GM12878 (cell line): ENCODE measurements at regions not wholly inside any gene's neighbourhood (a gene's known extent, or its start where the extent isn't known, plus 50 kb on each side); places are given as distances from the start of the nearest gene placed in this dataset.

Source experiments
- ATAC-seq: fragments of 200-7000 bp; cut with Tn5 transposase; 3 replicates; pipeline ENCODE4 v1.9.1; 2020; ENCODE audit warnings: mild to moderate bottlenecking, moderate library complexity
- BruUV-seq: library from RNA; stranded (reverse); fragments of 400-500 nt; replicated peaks from 2 replicates; lab custom pipeline; 2021; lab: Mats Ljungman, UMichigan
- CTCF ChIA-PET: fragments of 300-600 bp; sonication (Branson Sonifier 250); formaldehyde crosslinking; extraction: SDS; loops from one replicate; lab custom pipeline; 2021; ENCODE audit warnings: inconsistent platforms; lab: Yijun Ruan, JAX
- POLR2A ChIA-PET: fragments of 350-600 bp; formaldehyde crosslinking; extraction: SDS; loops from one replicate; lab custom pipeline; 2021; ENCODE audit warnings: inconsistent platforms; lab: Charles Lee
- RAD21 ChIA-PET: fragments of 300-600 bp; sonication (Branson Sonifier 250); formaldehyde crosslinking; loops from one replicate; lab custom pipeline; 2023; ENCODE audit warnings: antibody characterized with exemption; ENCODE audit not compliant: unreplicated experiment; lab: Charles Lee
- SMC1A ChIA-PET: fragments of 300-600 bp; sonication (Branson Sonifier 250); formaldehyde crosslinking; loops from one replicate; lab custom pipeline; 2023; ENCODE audit not compliant: unreplicated experiment, uncharacterized antibody; lab: Charles Lee
- DNase-seq: peaks from one replicate; pipeline ENCODE4 v3.0.0-alpha.2; 2011; ENCODE audit warnings: low read depth, low spot score
- FAIRE-seq: peaks from 3 replicates; lab custom pipeline; 2011; peaks lifted over from hg19 to GRCh38; lab: Jason Lieb, UNC
- H2AFZ ChIP-seq: 2 replicates; pipeline ENCODE4 v1.6.0; 2011; ENCODE audit warnings: low read depth, low read length, control low read depth; ENCODE audit not compliant: control insufficient read depth
- H3K27ac ChIP-seq: 2 replicates; pipeline ENCODE4 v1.5.1; 2011; ENCODE audit warnings: control low read depth; ENCODE audit not compliant: control insufficient read depth, insufficient read depth
- H3K27me3 ChIP-seq, 2 experiments: replicated peaks in 1 of 2; 2 replicates each; pipeline versions ENCODE4 v1.6.0 to v1.6.1; 2011; ENCODE audit warnings: low read length in 1 of 2; ENCODE audit not compliant: control insufficient read depth in 2 of 2, insufficient read depth in 2 of 2
- H3K36me3 ChIP-seq, 2 experiments: 2 replicates each; pipeline ENCODE4 v1.5.1; 2011; ENCODE audit warnings: low read length in 1 of 2; ENCODE audit not compliant: control insufficient read depth in 2 of 2, insufficient read depth in 2 of 2
- H3K4me1 ChIP-seq: 2 replicates; pipeline ENCODE4 v1.6.1; 2011; ENCODE audit warnings: mild to moderate bottlenecking, low read length, moderate library complexity, mixed read lengths; ENCODE audit not compliant: control insufficient read depth, insufficient read depth
- H3K4me2 ChIP-seq: 2 replicates; pipeline ENCODE4 v1.6.0; 2011; ENCODE audit warnings: control low read depth; ENCODE audit not compliant: control insufficient read depth, insufficient read depth
- H3K4me3 ChIP-seq: fragments of 200-600 bp; sonication (generic); 2 replicates; pipeline ENCODE4 v1.5.1; 2016
- H3K79me2 ChIP-seq: 2 replicates; pipeline ENCODE4 v1.6.0; 2011; ENCODE audit warnings: low read length; ENCODE audit not compliant: control insufficient read depth, insufficient read depth
- H3K9ac ChIP-seq: 2 replicates; pipeline ENCODE4 v1.8.0; 2011; ENCODE audit warnings: low read length, control low read depth, mixed read lengths; ENCODE audit not compliant: control insufficient read depth, insufficient read depth
- H3K9me3 ChIP-seq: replicated peaks from 3 replicates; pipeline ENCODE4 v1.5.1; 2011; ENCODE audit warnings: mild to moderate bottlenecking, low read length; ENCODE audit not compliant: control insufficient read depth, insufficient read depth
- H4K20me1 ChIP-seq: 2 replicates; pipeline ENCODE4 v1.6.0; 2011; ENCODE audit not compliant: control insufficient read depth, insufficient read depth
- BACH1 ChIP-seq: fragments of 450-650 bp; IDR thresholded peaks from 2 replicates; pipeline ENCODE4 v1.6.1; 2017; ENCODE audit warnings: mild to moderate bottlenecking, borderline replicate concordance
- CEBPB ChIP-seq, 2 experiments: fragments of 150-350 bp in 1 of 2; IDR thresholded peaks; 2 replicates each; pipeline ENCODE4 v1.6.1; 2012 to 2014; ENCODE audit warnings: low read depth in 2 of 2, low read length in 2 of 2, borderline replicate concordance in 1 of 2, inconsistent platforms in 1 of 2
- EZH2 ChIP-seq: IDR thresholded peaks from 2 replicates; pipeline ENCODE4 v1.6.1; 2012; ENCODE audit warnings: low read depth, mild to moderate bottlenecking, control low read depth, inconsistent platforms, low read length, borderline replicate concordance; ENCODE audit not compliant: control insufficient read depth
- GABPA ChIP-seq: IDR thresholded peaks from 2 replicates; pipeline ENCODE4 v1.6.1; 2014; ENCODE audit warnings: antibody characterized with exemption, low read depth, mild to moderate bottlenecking, inconsistent platforms
- HSF1 ChIP-seq: fragments of 150-350 bp; IDR thresholded peaks from 2 replicates; pipeline ENCODE4 v1.6.1; 2014; ENCODE audit warnings: mild to moderate bottlenecking, low read depth, low read length
- MEF2B ChIP-seq: fragments of 450-650 bp; IDR thresholded peaks from 2 replicates; pipeline ENCODE4 v1.6.1; 2018; ENCODE audit warnings: mild to moderate bottlenecking, moderate library complexity; ENCODE audit not compliant: partially characterized antibody, poor library complexity, severe bottlenecking
- MLLT1 ChIP-seq: fragments of 450-650 bp; IDR thresholded peaks from 2 replicates; pipeline ENCODE4 v1.6.1; 2016; ENCODE audit warnings: mild to moderate bottlenecking
- PBX3 ChIP-seq: IDR thresholded peaks from 2 replicates; pipeline ENCODE4 v1.6.1; 2011; ENCODE audit warnings: mild to moderate bottlenecking, low read depth, low read length, moderate library complexity; ENCODE audit not compliant: insufficient replicate concordance
- RB1 ChIP-seq: fragments of 450-650 bp; formaldehyde crosslinking; IDR thresholded peaks from 2 replicates; pipeline ENCODE4 v1.6.1; 2017; ENCODE audit warnings: mild to moderate bottlenecking, borderline replicate concordance
- RBBP5 ChIP-seq: fragments of 200-600 bp; sonication (generic); conservative IDR thresholded peaks from 2 replicates; pipeline ENCODE4 v1.6.1; 2016
- SUZ12 ChIP-seq: fragments of 200-600 bp; sonication (generic); IDR thresholded peaks from one replicate; pipeline ENCODE4 v1.6.1; 2018; ENCODE audit warnings: antibody characterized with exemption, mild to moderate bottlenecking; ENCODE audit not compliant: unreplicated experiment
- TCF12 ChIP-seq: IDR thresholded peaks from 2 replicates; pipeline ENCODE4 v1.6.1; 2011; ENCODE audit warnings: low read depth, mild to moderate bottlenecking, low read length
- ZZZ3 ChIP-seq: IDR thresholded peaks from 2 replicates; pipeline ENCODE4 v1.6.1; 2011; ENCODE audit warnings: low read depth; ENCODE audit not compliant: control insufficient read depth, insufficient read length
- WGBS: methylation state at CpG from one replicate; pipeline ENCODE4 v1.1.6; 2016; ENCODE audit warnings: low lambda C conversion rate; ENCODE audit not compliant: insufficient replicate concordance, insufficient coverage; ENCODE audit errors: missing lambda C conversion rate; 5-methylcytosine and 5-hydroxymethylcytosine counted together
- in situ Hi-C: fragments of 300-500 bp; cut with MboI; formaldehyde crosslinking; loops from 9 replicates; pipeline ENCODE4 v1.14.3; 2018; ENCODE audit warnings: mixed read lengths
- intact Hi-C: fragments of 100-400 bp; cut with micrococcal nuclease; formaldehyde crosslinking; loops from one replicate; pipeline ENCODE4 v1.14.2; 2022; ENCODE audit not compliant: unreplicated experiment
- TF ChIP-seq, protein P1 (sequence below): fragments of 450-650 bp; IDR thresholded peaks from 2 replicates; pipeline ENCODE4 v1.6.1; 2016; ENCODE audit warnings: mild to moderate bottlenecking

DNA sequence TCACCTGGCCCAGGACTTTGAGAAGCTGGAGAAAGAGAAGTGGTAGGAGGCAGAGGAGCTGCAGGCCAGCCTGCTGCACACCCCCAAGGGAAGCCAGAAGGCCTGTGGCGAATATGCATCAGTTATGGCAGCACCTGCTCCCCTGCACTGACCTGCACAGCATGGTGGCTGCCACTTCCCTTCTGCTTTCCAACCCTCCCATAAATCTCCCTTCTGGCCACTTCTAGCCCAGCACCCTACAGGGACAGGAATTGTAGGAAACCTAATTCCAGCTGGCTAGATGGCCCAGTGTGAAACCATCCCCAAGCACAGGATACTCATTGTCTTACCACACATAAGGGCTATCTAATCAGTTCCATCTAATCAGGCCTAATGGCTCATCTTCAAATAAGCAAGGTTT lies 136.3 kb downstream of the TBX3 start:
- no peak for FAIRE-seq
- TF ChIP-seq PBX3 (no peak), TCF12 (no peak), RB1 (no peak), EZH2 (no peak), MEF2B (no peak)
- TF ChIP-seq, protein P1, sequence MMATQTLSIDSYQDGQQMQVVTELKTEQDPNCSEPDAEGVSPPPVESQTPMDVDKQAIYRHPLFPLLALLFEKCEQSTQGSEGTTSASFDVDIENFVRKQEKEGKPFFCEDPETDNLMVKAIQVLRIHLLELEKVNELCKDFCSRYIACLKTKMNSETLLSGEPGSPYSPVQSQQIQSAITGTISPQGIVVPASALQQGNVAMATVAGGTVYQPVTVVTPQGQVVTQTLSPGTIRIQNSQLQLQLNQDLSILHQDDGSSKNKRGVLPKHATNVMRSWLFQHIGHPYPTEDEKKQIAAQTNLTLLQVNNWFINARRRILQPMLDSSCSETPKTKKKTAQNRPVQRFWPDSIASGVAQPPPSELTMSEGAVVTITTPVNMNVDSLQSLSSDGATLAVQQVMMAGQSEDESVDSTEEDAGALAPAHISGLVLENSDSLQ, result no peak
- no peaks in the 10 kb centered on the region for H3K36me3 ChIP-seq
- H3K9ac ChIP-seq, result no peak overlapping the region
- ChIA-PET SMC1A (no interaction called here), RAD21 (no interaction called here), CTCF (no interaction called here), POLR2A (no interaction called here)
- in situ Hi-C loops, result no loop called here
- H3K27me3 ChIP-seq, result no peaks in the 10 kb centered on the region
- H3K4me1 ChIP-seq, result no peaks in the 10 kb centered on the region
- WGBS, result 29% methylated on average over 1 of the region's 1 CpG
- no peaks in the 10 kb centered on the region for H4K20me1 ChIP-seq
- DNase-seq, result no peak
- BruUV-seq, result no TSS peak
- ATAC-seq, result no peak
- no peak overlapping the region for H3K4me3 ChIP-seq
- intact Hi-C loops, result no loop called here
- no peak overlapping the region for H3K27ac ChIP-seq
- H3K4me2 ChIP-seq, result no peak overlapping the region
- H2AFZ ChIP-seq, result no peak overlapping the region
- H3K79me2 ChIP-seq, result no peaks in the 10 kb centered on the region
- no peaks in the 10 kb centered on the region for H3K9me3 ChIP-seq

DNA sequence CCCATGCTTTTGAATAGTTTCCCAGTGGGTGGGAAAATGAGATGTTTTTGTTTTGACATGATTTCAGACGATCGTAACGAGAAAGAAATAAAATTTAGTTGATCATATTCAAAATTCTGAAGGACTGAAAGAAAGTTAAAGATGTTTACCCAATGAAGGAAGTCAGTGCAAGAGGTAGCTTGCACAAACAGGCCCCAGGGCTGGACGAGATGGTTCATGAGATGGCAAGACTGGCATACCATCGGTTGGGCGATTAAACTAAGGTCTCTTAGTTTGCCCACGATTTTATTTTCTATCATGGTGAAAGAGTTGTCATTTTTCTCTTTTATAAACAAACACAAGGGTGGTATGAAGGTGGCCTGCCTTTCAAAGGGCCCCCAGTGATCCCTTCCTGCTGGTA lies 124.5 kb upstream of the TBX5 start:
- H3K79me2 ChIP-seq, result no peaks in the 10 kb centered on the region
- intact Hi-C loops, result no loop called here
- no TSS peak for BruUV-seq
- H3K9ac ChIP-seq, result no peak overlapping the region
- FAIRE-seq, result no peak
- SMC1A ChIA-PET, result no interaction called here
- POLR2A ChIA-PET, result no interaction called here
- no peak overlapping the region for H3K4me3 ChIP-seq
- DNase-seq, result no peak
- no peaks in the 10 kb centered on the region for H3K36me3 ChIP-seq
- no peaks in the 10 kb centered on the region for H3K27me3 ChIP-seq
- in situ Hi-C loops, result no loop called here
- ATAC-seq, result no peak
- H3K4me1 ChIP-seq, result no peaks in the 10 kb centered on the region
- no peaks in the 10 kb centered on the region for H4K20me1 ChIP-seq
- no peak overlapping the region for H2AFZ ChIP-seq
- 47% methylated on average over 7 of the region's 7 CpGs for WGBS
- H3K4me2 ChIP-seq, result no peak overlapping the region
- RAD21 ChIA-PET, result no interaction called here
- no peaks in the 10 kb centered on the region for H3K9me3 ChIP-seq
- CTCF ChIA-PET, result no interaction called here
- H3K27ac ChIP-seq, result no peak overlapping the region
- TF ChIP-seq HSF1 (no peak), CEBPB (IDR thresholded peaks at IDR 0.05; ENCODE audit: borderline replicate concordance in 1 of 2, low read depth in 2 of 2, low read length in 2 of 2) (no peak), GABPA (no peak), MLLT1 (no peak), RBBP5 (no peak), ZZZ3 (no peak), SUZ12 (no peak), BACH1 (no peak)
